GM18520 (cell line): ENCODE measurements at regions not wholly inside any gene's neighbourhood (a gene's known extent, or its start where the extent isn't known, plus 50 kb on each side); places are given as distances from the start of the nearest gene placed in this dataset.
"Not testable (repeated sequence)": the region's sequence is repeated elsewhere in the genome, so short reads cannot be mapped to it uniquely, and the experiment has no call there.

Experiments used
- ATAC-seq: cut with Tn5 transposase; IDR thresholded peaks from one replicate; pipeline ENCODE4 v1.9.1; 2021; ENCODE audit not compliant: unreplicated experiment

DNA sequence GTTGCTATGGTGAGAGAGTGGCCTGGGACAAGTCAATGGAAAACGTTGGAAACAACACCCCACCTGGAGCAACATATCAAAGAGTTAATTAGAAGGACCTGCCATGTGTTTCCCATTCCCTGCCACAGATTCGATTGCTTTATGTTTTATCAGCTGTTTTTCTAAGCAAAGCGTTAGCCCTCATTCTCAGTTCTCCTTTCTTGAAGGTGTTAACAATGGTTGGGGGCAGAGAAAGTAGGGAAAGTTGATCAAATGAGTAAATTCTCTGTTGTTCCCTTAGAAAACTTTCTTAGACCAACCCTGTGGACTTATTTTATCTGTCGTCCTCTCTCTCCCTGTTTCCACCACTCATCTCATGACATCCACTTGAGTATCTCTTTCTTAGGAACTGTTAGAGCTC is 102.5 kb downstream of the ADAMTS15 start:
- ATAC-seq = no peak

GRCh38 chr11:130551388-130551787 is 102.9 kb downstream of the ADAMTS15 start:
- ATAC-seq = no peak

- no peak for ATAC-seq
Observed at GRCh38 chr11:130553306-130553705, 104.9 kb downstream of the ADAMTS15 start.

- no peak for ATAC-seq
Observed at GRCh38 chr11:130554241-130555055, 106.0 kb downstream of the ADAMTS15 start.

DNA sequence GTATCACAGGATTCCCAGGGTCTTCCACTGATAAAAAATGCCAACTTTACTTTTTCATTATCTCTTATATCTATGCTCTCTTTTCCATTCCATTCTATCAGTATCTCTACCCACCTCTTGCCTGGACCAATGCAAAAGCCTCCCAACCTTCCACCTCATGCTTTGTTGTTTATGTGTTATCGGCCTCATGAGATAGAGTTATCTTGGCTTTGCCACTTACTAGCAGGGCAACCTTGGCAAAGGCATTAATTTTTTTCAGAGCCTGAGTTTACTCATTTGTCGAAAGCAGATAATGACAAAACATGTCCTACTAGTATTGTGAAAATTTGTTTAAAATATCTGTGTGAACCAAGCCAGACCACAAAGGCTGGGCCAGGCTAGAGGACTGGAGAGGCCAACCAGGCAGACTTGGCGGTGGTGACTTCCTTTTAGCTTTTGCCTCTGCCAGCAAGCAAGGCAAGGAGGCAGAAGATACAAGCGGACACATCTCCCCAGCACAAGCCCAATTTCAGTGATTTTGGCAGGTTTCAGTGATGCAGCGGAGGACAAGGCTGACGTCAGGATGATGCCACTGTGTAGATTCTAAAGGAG is 106.9 kb downstream of the ADAMTS15 start:
- no peak for ATAC-seq

DNA sequence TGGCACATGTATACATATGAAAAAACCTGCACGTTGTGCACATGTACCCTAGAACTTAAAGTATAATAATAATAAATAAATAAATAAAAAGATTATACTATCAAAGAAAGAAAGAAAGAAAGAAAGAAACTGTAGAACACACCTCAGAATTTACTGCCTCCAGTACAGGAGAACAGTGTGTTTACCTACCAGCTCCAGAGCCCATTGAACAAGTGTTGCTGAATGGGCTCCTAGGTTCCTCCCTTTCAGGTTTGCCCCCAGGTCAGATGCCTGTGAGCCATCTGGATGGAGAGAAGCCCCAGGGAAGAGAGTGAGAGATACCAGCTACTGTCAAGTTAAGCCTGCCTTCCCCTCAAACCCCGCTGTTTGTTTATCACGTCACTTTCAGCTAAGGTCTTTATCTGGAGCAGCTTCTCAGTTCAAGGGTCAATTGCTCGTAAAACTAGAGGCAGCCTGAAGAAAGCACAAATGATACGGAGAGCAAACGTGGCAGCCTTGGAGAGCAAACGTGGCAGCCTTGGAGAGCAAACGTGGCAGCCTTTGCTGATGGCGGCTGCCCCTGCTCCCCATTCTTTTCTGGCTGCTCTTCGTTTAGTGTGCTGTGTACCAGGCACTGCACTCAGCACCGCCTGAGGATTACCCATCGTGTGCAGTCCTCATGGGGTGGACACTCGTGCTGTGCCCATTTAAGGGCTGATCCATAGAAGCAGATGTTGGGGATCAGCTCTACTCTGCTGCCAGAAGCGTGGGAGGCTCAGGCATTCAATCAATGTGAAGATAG is 111.7 kb downstream of the ADAMTS15 start:
- no peak for ATAC-seq

GRCh38 chr11:130560781-130561109 is 112.3 kb downstream of the ADAMTS15 start:
- ATAC-seq = no peak

- no peak for ATAC-seq
Observed at GRCh38 chr11:130561441-130561881, 113.0 kb downstream of the ADAMTS15 start.

GRCh38 chr11:130562549-130562948 is 114.1 kb downstream of the ADAMTS15 start:
- no peak for ATAC-seq

GRCh38 chr11:130566360-130566759 is 117.9 kb downstream of the ADAMTS15 start:
- not testable (repeated sequence) for ATAC-seq

DNA sequence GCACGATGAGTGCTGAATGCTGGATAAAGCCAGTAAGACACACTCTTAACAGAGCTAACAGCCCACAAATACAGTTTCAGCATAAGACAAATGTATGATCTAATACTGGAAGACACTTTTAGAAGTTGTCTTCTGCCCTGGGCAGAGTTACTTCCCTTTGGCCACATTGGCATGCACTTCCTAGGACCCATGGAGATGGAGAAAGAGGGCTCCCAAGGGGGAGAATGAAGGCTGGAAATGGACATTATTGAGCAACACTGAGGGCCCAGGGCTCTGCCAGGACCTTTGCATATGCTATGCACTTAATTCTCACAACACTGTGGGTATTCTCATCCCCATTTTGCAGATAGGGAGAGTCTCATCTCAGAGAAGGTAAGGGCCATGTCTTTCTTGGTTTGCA is 123.1 kb downstream of the ADAMTS15 start:
- ATAC-seq = no peak

DNA sequence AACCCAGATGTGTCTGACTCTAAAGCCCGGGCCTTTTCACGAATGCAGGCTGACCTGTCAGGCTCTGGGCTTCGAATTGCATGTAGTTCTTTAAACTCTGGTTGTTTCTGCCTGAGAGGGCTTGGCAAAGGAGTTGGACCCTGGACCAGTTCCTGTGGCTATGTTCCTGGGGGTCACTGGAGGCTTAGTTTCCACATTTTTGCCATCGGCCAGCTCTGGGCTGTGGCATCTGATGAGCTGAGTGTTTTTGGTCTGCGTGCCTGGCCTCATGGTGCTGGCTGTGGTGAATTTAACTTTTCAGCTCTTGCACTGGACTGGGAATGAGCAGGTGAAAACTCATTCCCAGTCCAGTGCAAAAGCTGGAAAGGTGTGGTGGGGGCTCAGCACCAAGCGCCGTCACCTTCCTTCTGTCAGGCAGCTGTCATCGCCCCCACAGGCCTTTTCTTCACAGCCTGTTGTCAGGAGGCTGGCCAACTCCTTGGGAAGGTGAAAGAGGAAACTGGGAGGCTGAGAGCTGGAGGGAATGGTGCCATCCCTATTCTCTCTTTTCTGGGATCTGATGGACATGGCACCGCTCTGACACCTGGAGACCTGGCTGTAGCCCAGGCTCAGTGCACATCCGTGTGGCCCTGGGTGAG is 123.6 kb downstream of the ADAMTS15 start:
- no peak for ATAC-seq

- no peak for ATAC-seq
Observed at GRCh38 chr11:130573767-130574166, 125.3 kb downstream of the ADAMTS15 start.

GRCh38 chr11:130574740-130575139 is 126.3 kb downstream of the ADAMTS15 start:
- ATAC-seq = no peak

DNA sequence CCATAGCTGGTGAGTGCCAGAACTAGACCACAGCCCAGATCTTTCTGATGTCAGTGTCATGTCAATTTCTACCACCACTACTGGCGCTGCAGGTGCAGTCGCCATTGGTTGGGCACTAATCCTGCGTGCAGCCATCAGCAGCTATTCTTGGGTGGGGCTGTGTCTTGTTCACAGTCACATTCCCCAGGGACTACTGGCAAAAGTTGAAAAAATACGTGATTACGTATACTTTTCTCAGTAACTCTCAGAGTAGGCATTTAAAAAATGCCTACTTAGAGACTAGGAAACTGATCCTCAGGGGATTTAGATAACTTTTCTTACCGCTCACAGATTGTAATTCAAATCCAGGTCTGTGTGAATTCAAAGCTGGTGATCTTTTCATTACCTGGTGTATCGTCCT is 127.7 kb downstream of the ADAMTS15 start:
- no peak for ATAC-seq

- ATAC-seq = no peak
Observed at GRCh38 chr11:130578738-130579368, 130.4 kb downstream of the ADAMTS15 start.

DNA sequence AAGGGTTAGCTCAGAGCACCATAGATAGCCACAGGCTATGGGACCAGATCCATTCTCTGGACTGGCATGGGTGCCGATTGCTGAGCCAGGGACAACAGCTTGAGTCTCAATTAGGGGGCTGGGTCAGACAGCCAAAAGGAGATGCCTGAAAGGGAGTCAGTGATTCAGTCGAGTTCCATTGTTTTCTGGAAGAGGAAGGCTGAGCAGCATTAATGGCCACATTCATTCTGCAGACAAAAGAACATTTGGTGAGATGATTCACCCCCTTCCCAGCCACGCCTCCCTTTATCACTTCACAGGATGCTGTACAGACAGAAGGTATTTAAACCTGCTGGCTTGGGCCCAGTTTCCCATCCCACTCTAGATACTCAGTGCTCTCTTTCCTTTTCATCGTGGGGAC is 131.9 kb downstream of the ADAMTS15 start:
- ATAC-seq = no peak

DNA sequence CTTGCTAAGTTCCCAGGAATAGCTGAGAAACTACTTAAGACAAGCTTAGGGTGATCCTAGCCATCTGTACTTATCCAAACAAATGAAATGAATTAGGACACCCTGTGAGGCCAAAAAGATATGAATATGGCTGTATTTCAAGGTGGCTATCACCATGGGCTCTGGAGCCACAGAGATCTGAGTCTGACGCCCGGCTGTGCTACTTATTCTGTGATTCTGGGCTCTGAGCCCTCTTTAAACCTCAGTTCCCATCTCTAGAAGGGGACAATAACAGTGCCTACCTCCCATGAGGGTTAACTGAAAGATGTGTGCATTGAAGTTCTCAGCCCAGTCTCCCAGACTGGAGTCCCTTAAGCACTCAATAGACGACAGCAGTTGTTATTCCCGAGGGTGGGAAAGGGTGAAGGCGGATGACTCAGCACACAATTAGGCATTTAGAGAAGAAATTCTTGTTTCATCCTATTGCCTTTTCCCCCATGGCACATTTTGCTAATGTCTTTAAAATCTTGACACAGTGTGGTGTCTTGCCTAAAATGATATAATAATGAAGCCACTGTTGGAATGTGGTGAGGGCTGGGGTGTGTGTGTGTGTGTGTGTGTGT is 132.5 kb downstream of the ADAMTS15 start:
- ATAC-seq = no peak

GRCh38 chr11:130581646-130582045 is 133.2 kb downstream of the ADAMTS15 start:
- no peak for ATAC-seq

DNA sequence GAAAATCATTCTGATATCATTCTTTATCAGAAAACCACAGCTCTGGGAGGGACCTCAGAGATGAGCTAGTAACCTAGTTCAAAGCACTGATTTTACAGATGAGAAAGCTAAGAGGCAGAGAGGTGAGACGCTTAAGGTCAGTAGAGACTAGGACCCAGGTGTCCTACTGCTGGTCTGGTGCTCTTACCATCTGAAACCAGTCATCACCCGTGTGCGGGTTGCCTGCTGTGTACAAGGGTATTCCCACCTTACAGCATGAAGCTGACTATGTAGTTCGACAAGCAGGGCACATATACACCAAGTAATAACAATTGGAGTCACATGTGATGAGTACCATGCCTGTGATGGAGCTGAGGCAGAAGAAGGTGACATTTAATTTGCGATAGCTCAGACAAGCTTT is 133.7 kb downstream of the ADAMTS15 start:
- ATAC-seq = no peak

DNA sequence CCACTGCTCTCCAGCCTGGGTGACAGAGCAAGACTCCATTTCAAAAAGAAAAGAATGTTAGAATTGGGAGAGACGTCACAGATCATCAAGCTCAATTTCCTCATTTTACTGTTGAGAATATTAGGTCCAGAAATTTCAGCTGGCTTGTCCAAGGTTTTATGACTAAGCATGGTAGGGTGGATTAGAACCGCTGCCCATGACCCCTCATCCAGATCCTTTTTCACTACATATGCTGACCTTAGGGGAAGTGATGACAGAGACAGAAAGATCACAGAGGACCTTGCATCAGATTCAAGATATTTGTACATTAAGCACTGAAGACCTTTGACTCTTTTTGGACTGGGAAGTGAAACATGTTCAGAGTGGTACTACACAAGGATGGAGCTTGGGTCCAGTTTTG is 134.5 kb downstream of the ADAMTS15 start:
- ATAC-seq = no peak
